ENCODE measurements at regions not wholly inside any gene's neighbourhood (a gene's known extent, or its start where the extent isn't known, plus 50 kb on each side); places are given as distances from the start of the nearest gene placed in this dataset.

DNA sequence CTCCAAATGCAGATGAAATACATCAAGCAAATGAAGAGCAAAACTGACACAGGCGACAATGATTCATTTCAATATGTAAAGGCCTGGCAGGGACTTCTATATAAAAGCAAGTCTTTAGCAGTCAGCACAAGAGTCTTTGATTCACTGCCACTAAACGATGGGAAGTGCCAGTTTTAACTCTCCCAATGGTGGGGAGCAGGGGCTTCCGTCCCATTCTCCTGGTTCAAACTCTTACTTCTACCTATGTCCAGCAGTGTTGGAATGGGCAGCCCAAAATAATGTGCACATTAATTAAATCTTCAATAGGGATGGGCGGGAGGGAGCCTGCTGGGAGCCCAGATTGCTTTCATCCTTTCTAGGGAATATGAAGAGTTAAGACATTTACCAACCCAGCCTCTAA is 97.5 kb upstream of the MDM1 start:
- no peak overlapping the region for H3K4me3 ChIP-seq (ENCODE audit: low read depth, low read length)
- TF ChIP-seq, protein P1, sequence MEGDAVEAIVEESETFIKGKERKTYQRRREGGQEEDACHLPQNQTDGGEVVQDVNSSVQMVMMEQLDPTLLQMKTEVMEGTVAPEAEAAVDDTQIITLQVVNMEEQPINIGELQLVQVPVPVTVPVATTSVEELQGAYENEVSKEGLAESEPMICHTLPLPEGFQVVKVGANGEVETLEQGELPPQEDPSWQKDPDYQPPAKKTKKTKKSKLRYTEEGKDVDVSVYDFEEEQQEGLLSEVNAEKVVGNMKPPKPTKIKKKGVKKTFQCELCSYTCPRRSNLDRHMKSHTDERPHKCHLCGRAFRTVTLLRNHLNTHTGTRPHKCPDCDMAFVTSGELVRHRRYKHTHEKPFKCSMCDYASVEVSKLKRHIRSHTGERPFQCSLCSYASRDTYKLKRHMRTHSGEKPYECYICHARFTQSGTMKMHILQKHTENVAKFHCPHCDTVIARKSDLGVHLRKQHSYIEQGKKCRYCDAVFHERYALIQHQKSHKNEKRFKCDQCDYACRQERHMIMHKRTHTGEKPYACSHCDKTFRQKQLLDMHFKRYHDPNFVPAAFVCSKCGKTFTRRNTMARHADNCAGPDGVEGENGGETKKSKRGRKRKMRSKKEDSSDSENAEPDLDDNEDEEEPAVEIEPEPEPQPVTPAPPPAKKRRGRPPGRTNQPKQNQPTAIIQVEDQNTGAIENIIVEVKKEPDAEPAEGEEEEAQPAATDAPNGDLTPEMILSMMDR (IDR thresholded peaks at IDR 0.05; ENCODE audit: insufficient read depth, low read depth, low read length, missing control alignments): no peak
- DNase-seq (ENCODE audit: low read depth): no peak

DNA sequence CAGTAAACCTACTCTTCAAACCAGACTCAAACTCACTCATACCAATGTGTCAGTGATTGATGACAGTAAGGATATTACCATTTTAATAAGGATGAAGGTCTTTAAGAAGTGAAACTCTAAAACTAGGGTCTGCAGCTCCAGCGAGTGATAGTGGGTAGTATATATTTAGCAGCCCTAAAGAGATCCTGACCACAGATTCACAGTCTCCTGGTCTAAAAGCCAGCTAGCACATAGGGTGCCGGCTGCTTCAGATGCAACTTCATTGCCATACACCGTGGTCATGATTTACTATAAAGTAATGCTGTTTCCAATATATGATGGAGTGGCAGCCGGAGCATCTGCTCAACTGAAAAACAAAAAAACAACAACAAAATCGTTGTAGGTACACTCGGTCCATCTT is 99.6 kb upstream of the MDM1 start:
- TF ChIP-seq, protein P1 (IDR thresholded peaks at IDR 0.05; ENCODE audit: insufficient read depth, low read depth, low read length, missing control alignments): no peak
- no peak for DNase-seq (ENCODE audit: low read depth)
- H3K4me3 ChIP-seq (ENCODE audit: low read depth, low read length): no peak overlapping the region

DNA sequence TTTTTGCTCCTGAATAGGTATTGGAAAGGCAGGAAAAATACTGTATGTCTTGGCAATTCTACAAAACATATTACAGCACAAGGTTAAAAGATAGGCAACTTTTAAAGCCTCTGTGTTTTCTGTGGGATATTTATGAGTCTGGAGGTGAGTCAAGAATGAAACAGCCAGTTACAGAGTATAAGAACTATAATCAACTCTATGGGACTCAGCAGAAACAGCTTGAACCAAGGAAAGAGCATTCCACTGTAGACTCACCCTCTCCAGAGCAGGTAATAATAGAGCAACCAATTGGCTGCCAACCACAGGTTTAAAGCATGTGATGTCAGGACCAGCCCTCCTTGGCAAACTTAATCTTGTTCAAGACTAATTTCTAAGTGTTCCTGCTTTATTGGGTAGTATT is 100.5 kb upstream of the MDM1 start:
- H3K4me3 ChIP-seq (ENCODE audit: low read depth, low read length): no peak overlapping the region
- DNase-seq (ENCODE audit: low read depth): no peak
- TF ChIP-seq, protein P1 (IDR thresholded peaks at IDR 0.05; ENCODE audit: insufficient read depth, low read depth, low read length, missing control alignments): no peak

DNA sequence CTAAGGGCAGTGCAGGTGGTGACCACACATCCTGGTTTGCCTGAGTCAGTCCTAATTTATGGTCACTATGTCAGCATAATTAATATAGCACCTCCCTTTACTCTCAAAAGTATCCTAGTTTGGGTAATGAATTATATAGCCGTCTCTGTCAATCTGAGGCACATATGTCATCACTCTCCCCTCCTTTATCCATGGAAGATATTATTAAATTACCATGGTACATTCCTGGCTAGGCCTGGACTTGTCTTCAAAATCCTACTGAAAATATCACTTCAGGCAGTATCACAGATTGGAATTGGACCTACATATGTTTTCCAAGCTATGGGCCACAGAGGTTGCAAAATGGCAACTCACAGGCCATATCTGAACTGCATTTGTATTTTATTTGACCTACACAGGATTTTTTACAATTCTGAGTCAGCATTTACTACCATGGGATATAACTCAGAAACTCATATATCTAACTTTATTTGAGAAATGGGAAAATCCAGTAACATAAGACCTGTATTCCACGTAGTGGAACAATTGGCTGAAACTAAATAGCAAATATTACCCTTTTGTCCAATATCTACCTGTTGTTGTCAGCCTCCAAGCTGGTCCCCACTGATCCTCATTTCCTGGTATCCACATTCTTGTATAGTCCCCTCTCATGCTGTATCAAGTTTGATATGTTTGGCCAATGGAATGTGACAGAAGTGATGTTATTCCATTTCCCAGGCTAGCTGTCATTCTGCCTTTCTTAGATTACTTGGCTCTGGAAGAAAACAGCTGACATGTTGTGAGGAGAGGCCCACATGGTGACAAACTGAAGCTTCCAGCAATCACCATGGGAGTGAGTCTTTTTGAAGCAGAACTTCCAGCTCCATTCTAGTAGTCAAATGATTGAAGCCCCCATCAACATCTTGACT is 102.5 kb upstream of the MDM1 start:
- TF ChIP-seq, protein P1 (IDR thresholded peaks at IDR 0.05; ENCODE audit: insufficient read depth, low read depth, low read length, missing control alignments): no peak
- no peak overlapping the region for H3K4me3 ChIP-seq (ENCODE audit: low read depth, low read length)
- DNase-seq (ENCODE audit: low read depth): no peak

DNA sequence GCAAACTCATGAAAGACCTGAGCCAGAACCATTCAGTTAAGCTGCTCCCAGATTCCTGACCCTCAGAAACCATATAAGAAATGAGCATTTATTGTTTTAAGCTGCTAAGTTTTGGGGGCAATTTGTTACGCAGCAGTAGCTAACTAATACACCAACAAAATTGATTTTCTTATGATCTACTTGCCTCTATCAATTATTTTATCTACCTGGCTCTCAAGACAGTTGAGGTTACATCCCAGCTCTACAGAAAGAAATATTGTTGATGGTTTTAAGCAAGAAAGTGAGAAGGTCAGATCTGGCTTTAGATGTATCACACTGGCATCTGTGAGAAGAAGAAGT is 103.1 kb upstream of the MDM1 start:
- no peak for DNase-seq (ENCODE audit: low read depth)
- no peak overlapping the region for H3K4me3 ChIP-seq (ENCODE audit: low read depth, low read length)
- TF ChIP-seq, protein P1 (IDR thresholded peaks at IDR 0.05; ENCODE audit: insufficient read depth, low read depth, low read length, missing control alignments): no peak

DNA sequence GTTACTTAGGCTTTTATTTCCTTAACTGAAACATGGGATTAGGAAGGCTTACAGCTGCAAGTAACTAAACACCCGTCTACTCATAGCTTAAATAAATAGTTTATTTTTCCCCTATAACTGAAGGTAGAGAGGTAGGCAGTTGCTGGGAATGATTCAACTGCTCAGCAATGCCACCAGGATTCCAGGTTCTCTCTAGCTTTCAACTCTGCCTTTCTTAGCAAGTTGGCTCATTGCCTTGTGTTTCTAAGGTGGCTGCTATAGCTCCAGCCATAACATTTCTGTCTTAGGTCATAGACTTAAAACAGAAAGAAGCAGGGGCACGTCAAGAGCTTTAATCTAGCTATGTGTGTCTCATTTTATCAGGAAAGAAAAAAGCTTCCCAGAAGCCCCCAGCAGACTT is 103.7 kb upstream of the MDM1 start:
- no peak for DNase-seq (ENCODE audit: low read depth)
- H3K4me3 ChIP-seq (ENCODE audit: low read depth, low read length): no peak overlapping the region
- TF ChIP-seq, protein P1 (IDR thresholded peaks at IDR 0.05; ENCODE audit: insufficient read depth, low read depth, low read length, missing control alignments): no peak

DNA sequence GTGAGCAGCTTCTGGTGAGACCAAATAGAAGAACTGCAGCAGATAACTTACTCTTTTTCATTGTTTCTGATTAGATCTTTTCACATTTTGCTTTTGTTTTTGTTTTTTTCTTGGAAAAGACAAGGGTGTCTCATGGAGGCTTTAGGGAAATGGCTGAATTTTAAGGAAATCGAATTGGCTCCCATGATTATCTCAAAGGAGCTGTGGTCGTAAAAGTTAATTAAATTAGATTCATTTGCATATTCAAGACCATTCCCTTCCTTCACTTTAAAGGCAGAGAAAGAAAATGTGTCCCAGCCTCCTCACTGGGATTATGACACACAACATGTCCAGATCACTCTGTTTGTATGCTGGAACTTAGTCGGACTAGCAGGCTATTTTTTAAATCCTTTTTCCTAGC is 106.4 kb upstream of the MDM1 start:
- no peak overlapping the region for H3K4me3 ChIP-seq (ENCODE audit: low read depth, low read length)
- no peak for DNase-seq (ENCODE audit: low read depth)
- TF ChIP-seq, protein P1 (IDR thresholded peaks at IDR 0.05; ENCODE audit: insufficient read depth, low read depth, low read length, missing control alignments): no peak
